ENCODE measurements at regions not wholly inside any gene's neighbourhood (a gene's known extent, or its start where the extent isn't known, plus 50 kb on each side); places are given as distances from the start of the nearest gene placed in this dataset.
A peak's percentile ranks its signal among the peaks of the same experiment; 100 is the strongest.

DNA sequence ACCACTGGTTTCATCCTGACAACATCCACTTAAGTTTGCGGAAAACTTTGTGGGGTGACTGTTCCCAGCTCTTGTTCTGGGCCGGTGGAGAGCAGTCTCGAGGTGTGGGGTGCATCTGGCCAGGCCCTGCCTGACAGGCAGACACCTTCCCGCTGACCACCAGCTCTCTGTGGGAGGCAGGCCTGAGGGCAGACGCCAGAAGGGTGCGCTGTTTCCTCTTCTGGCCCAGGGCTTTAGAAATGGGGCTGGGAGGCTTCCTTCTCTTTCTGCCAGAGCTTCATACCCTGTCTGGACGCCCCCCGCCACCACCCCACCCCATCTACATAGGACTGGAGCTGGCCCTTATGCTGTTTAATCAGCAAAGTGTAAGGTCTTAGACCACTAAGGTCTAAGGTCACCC lies 263.8 kb downstream of the LOXHD1 start:
- no peaks in the 10 kb centered on the region for H3K79me2 ChIP-seq (ENCODE audit: low read length)
- no peak overlapping the region for H3K27ac ChIP-seq (ENCODE audit: low read length)
- no peaks in the 10 kb centered on the region for H3K9me3 ChIP-seq (ENCODE audit: insufficient read depth, low read length)
- H3K27me3 ChIP-seq (ENCODE audit: low read depth, low read length), result peaks cover 10% of the 10 kb centered on the region; the same call in 1 of the 2 replicates
- H3K9ac ChIP-seq (ENCODE audit: low read length), result no peak overlapping the region
- H2AFZ ChIP-seq (ENCODE audit: low read depth, low read length), result no peak overlapping the region
- no peaks in the 10 kb centered on the region for H4K20me1 ChIP-seq (ENCODE audit: insufficient read depth, low read length)
- H3K4me1 ChIP-seq (ENCODE audit: low read length), result peaks cover 12% of the 10 kb centered on the region
- TF ChIP-seq CTCF (IDR thresholded peaks at IDR 0.05; ENCODE audit: low read depth, low read length), result peak; percentile 94
- no peak for TF ChIP-seq EZH2phosphoT487 (IDR thresholded peaks at IDR 0.05; ENCODE audit: low read depth)
- no peak overlapping the region for H3K4me2 ChIP-seq (ENCODE audit: low read length)
- no peak overlapping the region for H3K4me3 ChIP-seq (ENCODE audit: low read length)
- no peaks in the 10 kb centered on the region for H3K36me3 ChIP-seq (replicated peaks; ENCODE audit: low read depth, low read length)

DNA sequence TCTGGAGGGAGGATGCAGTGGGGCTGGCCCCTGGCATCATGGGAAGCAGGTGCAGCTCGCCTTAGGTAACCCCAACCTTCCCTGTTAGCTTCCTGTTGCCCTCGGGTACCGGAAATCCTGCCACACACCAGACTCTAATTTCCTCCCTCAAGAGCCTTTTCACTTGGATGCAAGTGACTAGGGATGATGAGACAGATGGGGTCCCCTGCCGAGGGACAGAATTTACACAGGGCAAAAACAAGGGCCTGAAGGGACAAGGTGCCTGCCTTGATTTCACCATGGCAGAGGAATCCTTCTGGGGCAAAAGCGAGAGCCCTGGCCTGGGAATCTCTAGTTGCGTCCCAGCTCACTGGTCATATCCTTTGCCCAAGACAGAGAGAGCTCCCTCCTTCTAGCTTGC lies 263.1 kb downstream of the LOXHD1 start:
- H2AFZ ChIP-seq (ENCODE audit: low read depth, low read length), result no peak overlapping the region
- H3K4me1 ChIP-seq (ENCODE audit: low read length), result peaks cover 19% of the 10 kb centered on the region
- TF ChIP-seq EZH2phosphoT487 (IDR thresholded peaks at IDR 0.05; ENCODE audit: low read depth) (no peak), CTCF (IDR thresholded peaks at IDR 0.05; ENCODE audit: low read depth, low read length) (no peak)
- no peak overlapping the region for H3K9ac ChIP-seq (ENCODE audit: low read length)
- H3K9me3 ChIP-seq (ENCODE audit: insufficient read depth, low read length), result no peaks in the 10 kb centered on the region
- H3K36me3 ChIP-seq (replicated peaks; ENCODE audit: low read depth, low read length), result no peaks in the 10 kb centered on the region
- H3K27ac ChIP-seq (ENCODE audit: low read length), result no peak overlapping the region
- H3K79me2 ChIP-seq (ENCODE audit: low read length), result no peaks in the 10 kb centered on the region
- 0 out of 2 replicates have a peak, but pooled peaks cover 4% of the 10 kb centered on the region for H3K27me3 ChIP-seq (ENCODE audit: low read depth, low read length)
- no peak overlapping the region for H3K4me3 ChIP-seq (ENCODE audit: low read length)
- H4K20me1 ChIP-seq (ENCODE audit: insufficient read depth, low read length), result no peaks in the 10 kb centered on the region
- no peak overlapping the region for H3K4me2 ChIP-seq (ENCODE audit: low read length)

- Histone ChIP-seq H2AFZ (ENCODE audit: low read depth, low read length) (no peak overlapping the region), H3K4me2 (ENCODE audit: low read length) (no peak overlapping the region), H3K4me3 (ENCODE audit: low read length) (no peak overlapping the region), H4K20me1 (ENCODE audit: insufficient read depth, low read length) (no peaks in the 10 kb centered on the region), H3K9ac (ENCODE audit: low read length) (no peak overlapping the region), H3K79me2 (ENCODE audit: low read length) (no peaks in the 10 kb centered on the region), H3K27ac (ENCODE audit: low read length) (no peak overlapping the region), H3K9me3 (ENCODE audit: insufficient read depth, low read length) (no peaks in the 10 kb centered on the region), H3K27me3 (ENCODE audit: low read depth, low read length) (no peaks in the 10 kb centered on the region), H3K36me3 (replicated peaks; ENCODE audit: low read depth, low read length) (no peaks in the 10 kb centered on the region), H3K4me1 (ENCODE audit: low read length) (peaks cover 36% of the 10 kb centered on the region)
- TF ChIP-seq EZH2phosphoT487 (IDR thresholded peaks at IDR 0.05; ENCODE audit: low read depth) (no peak), CTCF (IDR thresholded peaks at IDR 0.05; ENCODE audit: low read depth, low read length) (no peak)
These were observed 261.2 kb downstream of the LOXHD1 start for GRCh38 chr18:46395795-46396194.

DNA sequence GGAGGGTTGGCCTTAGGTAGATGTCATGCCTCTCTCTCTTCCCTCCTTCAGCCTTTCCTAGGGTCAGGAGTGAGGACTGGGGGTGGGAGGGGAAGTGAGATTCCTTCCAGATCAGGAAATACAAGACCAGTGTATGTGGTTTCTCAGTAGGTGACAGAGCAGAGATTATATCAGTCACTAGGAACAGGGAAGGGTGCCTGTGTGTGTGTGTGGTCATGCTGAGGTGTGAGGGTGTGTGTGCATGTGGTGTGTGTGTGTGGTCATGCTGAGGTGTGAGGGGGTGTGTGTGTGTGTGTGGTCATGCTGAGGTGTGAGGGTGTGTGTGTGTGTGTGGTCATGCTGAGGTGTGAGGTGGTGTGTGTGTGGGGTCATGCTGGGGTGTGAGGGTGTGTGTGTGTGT lies 259.8 kb downstream of the LOXHD1 start:
- Histone ChIP-seq H3K9me3 (ENCODE audit: insufficient read depth, low read length) (no peaks in the 10 kb centered on the region), H3K4me2 (ENCODE audit: low read length) (no peak overlapping the region), H3K27me3 (ENCODE audit: low read depth, low read length) (no peaks in the 10 kb centered on the region), H3K9ac (ENCODE audit: low read length) (no peak overlapping the region), H3K4me3 (ENCODE audit: low read length) (no peak overlapping the region), H3K4me1 (ENCODE audit: low read length) (peaks cover 50% of the 10 kb centered on the region), H2AFZ (ENCODE audit: low read depth, low read length) (no peak overlapping the region), H3K36me3 (replicated peaks; ENCODE audit: low read depth, low read length) (no peaks in the 10 kb centered on the region), H3K79me2 (ENCODE audit: low read length) (no peaks in the 10 kb centered on the region), H3K27ac (ENCODE audit: low read length) (no peak overlapping the region), H4K20me1 (ENCODE audit: insufficient read depth, low read length) (no peaks in the 10 kb centered on the region)
- TF ChIP-seq CTCF (IDR thresholded peaks at IDR 0.05; ENCODE audit: low read depth, low read length), result no peak
- no peak for TF ChIP-seq EZH2phosphoT487 (IDR thresholded peaks at IDR 0.05; ENCODE audit: low read depth)

Data from OCI-LY3 (cell line).